ENCODE measurements at regions not wholly inside any gene's neighbourhood (a gene's known extent, or its start where the extent isn't known, plus 50 kb on each side); places are given as distances from the start of the nearest gene placed in this dataset.

DNA sequence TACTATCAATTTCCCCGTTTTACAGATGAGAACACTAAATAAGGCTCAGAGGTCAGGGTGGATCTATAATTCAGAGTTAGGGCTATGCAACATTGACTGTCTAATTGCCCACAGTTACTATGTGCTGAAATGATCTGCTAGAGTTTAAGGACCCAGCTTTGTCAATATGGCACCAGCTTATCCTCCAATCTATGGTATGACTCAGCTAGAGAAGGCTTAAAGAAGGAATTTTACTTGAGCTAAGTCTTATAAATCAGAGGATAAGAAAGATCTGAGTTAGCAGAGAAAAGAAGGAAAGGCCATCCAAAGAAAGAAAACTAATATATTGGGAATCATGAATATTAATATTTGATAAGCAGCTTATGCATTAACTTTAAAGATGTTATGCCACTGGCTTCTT is 78.1 kb downstream of the ASB9 start:
- no peak for DNase-seq

DNA sequence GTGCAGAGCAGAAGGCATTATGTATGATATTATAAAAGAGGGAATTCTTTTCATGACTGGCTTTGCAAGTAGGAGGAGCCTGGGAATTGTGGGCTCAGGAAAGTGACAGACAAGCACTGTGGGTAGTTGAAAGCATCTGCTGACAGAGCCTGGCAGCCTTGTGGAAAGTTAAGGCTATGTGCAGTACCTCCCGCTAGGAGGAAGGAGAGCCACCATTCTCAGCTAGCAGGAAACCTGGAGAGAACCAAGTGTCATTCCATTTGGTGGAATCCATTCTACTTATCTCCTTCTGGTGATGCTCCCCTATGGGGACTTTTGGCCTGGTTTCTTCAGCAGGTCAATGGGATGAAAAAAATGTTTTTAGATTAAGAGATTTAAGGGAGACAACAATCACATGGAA is 81.8 kb downstream of the ASB9 start:
- no peak for DNase-seq

DNA sequence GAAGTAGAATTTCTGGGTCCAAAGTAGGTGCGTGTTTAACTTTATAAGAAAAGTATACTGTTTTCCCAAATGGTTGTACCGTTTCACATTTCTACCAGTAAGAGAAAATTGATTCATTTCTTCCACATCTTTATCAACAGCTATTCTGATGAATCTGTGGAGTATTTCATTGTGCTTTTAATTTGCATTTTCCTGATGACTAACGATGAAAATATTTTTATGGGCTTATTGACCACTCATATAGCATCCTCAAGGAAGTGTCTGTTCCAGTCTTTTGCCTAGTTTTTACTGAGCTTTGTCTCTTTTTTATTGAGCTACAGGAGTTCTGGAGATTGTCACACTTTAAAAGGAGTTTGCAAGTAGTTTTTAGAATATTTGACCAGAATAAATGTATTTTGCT is 92.6 kb downstream of the ASB9 start:
- DNase-seq: no peak

DNA sequence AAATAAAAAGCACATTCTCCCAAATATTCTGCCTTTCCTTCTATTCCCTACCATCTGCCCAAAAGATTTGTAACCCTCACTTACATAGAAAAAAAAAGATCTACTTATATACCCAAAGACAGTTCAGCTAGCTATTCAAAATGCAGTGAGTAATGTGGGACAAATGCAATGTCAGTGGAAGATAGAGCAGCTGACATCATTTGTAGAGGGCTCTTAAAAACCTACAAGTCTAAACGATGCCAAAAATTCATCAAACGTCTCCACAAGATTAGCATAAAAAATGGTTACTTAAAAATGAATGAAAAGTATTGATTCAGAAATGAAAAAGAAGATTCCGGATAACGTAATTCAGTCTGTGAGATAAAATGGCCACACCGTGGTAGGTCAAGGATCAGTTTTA is 96.5 kb downstream of the ASB9 start:
- no peak for DNase-seq

DNA sequence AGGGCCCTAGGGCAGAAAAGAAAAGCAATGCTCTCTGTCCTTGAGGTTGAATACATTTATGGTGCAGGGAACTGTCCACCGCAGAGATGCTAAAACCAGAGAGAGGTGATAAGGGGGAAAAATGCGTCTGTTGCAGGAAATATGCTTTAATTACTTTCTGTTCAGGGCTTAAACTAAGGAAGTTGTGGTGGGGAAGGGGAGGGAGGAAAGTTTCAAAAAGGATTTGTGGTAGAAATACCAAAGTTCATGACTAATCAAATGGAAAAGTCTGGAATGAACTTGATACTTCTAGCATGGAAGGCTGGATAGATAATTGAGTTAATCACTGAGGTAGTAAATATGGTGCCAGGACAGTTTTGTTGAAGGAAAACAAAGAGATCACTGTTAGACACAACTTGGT is 99.0 kb downstream of the ASB9 start:
- DNase-seq: no peak

DNA sequence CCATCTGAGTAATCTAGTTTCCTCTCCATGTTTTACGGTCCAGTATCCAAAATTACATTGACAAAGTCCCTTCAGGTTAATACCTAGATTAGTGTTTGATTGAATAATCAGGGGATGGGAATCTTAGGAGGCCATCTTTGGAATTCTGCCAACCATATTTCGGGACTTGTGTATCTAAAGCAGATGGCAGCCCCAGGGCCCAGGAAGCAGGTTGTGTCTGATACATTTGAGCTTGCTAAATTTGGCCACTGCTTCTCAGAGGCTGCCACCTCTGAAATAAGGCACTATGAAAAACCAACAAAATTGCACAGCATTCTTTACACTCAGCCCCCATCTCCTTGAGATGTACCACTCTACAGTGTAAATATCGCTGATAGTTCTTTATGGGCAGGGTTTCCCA is 102.1 kb downstream of the ASB9 start:
- DNase-seq: no peak

DNA sequence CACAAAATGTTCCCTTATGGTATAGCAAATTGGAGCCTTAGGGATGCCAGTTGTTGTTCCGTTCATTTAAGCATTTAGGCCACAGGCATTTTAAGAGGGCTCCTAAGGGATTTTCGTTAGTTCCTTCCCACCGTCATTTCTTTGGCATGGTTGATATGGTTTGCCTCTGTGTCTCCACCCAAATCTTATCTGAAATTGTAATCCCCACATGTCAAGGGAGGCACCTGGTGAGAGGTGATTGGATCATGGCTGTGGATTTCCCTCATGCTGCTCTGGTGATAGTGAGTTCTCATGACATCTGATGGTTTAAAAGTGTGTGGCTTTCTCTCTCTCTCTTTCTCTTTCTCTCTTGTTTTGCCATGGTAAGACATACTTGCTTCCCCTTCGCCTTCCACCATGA is 104.1 kb downstream of the ASB9 start:
- no peak for DNase-seq

DNA sequence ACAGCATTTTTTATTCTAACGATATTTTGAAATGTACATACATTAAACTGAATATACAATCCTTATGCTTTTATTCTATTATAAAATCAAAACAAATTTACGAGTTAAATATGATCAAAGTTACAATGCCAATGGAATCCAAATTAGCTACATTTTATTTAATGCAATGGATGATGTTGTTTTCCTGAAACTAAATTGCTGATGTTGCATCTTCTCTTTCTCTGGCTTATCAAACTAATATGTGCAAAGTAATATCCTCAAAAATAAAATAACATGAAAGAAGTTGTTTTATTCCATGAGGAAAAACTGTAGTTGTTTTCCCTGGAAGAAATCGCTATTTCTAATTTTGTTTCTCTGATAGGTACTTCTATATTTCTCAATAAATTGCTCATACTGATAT is 106.8 kb downstream of the ASB9 start:
- no peak for DNase-seq

DNA sequence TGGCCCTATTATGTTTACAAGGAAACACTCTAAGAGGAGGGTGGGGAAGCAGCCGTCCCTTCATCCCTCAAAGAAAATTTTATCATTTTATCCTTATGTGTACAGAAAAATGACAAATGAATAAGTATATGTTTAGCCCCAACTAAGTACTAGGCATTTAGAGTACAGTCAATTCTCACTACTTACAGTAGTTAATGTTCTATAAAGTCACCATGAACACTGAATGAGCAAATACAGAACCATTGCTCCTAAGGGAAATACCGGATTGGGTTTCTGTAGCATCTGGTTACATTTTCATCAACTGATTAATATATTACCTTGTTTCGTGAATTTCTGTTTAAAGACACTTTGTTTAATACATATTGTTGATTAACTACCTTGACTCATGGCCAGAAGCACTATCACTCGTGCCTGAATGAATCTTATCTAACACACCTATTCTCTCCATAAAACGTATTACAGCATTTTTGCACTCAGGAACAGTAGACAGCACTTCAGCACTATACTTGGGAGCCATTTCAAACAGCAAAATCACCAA is 109.3 kb downstream of the ASB9 start:
- DNase-seq: no peak

DNA sequence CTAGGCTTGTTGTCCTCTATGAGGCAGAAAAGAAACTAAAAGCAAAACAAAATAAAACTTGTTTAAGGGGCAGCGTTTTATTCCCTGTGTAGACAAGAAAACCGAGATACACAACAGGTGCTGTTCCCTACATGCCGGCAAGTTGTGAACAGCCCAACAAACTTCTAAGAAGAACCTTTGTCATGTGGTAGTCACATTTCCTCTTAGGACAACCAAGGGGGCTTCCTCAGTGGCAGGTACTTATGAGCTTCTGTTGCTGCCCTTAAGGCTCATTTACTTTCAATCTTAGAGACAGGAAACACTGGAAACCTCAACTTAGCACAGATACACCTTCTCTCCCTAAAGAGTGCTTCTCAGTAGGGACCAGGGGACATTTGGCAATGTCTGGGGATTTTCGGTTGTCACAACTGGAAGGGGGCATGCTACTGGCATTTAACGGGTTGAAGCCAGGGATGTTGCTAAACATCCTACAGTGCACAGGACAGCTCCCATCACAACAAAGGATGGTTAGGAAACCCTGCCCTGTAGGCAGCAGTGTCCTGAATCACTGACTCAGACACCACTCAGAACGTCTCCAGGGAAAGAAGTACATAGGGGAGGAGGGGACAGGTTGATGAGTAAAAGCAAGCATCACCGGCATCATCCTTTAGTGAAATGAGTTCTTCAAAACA is 111.0 kb downstream of the ASB9 start:
- peak; percentile 49 for DNase-seq

DNA sequence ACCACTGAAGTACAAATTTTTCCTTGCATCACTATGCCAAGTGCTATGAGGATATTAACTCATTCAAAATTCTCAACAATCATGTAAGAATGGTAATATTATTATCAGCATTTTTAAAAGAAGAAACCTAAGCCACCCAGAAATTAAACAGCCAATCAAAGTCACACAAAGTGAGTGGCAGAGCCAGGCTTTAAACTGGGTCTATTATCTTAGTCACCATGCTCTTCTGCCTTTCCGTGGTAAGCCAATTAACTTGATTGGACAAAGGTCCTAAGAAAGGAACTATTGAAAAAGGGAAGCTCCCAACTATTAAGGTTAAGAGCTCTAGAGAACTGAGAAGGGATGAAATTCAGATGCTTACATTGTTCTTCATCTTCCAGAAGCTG is 111.5 kb downstream of the ASB9 start:
- DNase-seq: no peak

DNA sequence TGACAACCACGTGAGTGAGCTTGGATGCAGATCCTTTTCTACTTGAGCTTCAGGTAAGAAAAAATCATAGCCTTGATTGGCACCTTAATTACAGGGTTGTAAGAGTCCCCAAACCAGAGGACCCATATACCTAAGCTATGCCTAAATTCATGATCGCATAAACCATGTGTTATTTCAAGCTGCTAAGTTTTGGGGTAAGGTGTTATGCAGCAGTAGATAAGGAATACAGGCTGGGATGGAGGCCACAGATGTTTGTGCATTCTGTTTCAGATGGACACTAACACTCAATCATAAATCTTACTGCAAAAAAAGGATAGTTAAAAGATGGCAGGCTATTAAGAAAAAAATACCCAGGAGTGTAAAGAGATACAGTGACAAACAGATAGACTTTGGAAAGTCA is 112.3 kb downstream of the ASB9 start:
- no peak for DNase-seq

DNA sequence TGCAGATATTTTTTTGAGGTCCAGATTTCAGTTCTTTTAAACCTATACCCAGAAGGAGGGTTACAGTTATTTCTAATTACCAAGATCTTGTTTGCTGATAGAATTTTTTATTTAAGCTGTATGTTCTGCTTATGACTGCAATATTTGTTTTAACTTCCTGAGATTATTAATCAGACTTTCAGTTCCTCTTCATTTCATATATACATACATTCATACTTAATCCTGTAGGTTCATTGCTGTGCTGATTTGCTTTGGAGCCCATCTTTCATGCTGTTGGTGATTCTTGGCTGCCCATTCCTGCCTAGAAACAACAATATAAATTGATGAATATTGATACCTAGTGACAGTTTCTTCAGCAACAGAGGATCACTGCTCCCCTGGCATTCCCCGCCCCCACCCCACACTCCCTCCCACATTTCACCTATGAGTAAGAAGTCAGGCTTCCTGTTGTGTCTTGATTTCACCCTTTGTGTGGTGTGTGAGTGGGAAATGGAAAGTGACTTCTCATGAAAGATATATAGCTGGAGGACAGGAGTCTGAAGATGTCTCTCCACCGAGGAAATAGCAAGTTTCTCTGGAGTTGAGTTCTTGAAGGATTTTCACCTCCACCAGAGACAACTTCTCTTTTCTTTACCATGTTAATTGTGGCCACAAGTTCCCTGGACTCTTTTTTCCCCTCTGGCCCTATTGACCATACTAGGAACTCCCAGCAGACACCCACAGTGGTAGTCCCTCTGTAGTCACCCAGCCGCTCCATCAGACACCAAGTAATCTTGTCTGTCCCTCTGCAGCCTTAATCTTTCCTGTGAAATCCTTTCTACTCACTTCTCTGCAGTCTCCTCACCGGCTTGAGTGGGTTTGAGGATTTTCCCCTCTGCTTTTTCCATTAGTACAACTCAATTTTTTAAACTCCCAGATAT is 118.4 kb downstream of the ASB9 start:
- DNase-seq: peak; percentile 33

DNA sequence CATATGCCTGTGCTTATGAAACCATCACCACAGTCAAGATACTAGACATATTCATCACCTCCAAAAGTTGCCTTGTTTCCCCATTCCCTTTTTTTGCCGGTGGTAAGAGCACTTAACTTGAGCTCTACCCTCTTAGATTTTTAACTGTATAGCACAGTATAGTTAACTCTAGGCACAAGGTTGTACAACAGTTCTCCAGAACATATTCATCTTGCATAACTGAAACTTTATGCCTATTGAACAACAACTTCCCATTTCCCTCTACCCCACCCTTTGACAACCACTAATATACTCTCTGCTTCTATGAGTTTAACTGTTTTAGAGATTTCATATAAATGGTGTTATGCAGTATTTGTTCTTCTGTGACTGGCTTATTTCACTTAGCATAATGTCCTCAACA is 119.3 kb downstream of the ASB9 start:
- no peak for DNase-seq

DNA sequence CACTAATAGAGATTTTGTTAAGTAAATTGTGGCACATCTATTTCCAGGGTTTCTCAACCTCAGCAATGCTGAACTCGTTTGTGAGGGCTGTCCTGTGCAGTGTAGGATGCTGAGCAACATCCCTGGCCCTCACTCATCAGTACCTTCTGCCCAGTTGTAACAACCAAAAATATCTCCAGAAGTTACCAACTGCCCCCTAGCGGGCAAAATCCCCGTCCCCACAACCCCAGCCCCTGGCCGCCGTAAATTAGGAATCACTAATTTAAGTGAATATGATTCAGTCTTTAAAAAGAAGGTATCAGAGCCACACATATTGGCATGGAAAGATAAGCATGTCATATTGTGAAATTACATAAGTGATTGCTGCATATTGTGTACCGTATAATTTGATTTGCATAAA is 123.4 kb downstream of the ASB9 start:
- no peak for DNase-seq

DNA sequence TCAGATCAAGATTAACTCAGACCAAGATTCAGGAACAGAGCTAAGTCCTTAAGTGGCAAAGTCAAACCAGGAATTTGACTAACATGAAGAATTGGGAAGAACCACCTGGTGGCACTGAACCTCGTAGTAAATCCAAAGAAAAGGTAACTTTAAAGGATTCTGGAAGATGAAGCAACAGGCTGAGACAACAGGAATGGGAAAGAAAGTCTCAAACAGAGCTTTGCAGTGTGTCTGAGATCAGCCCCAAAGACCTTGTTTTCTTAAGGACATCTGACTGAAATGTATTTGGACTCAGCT is 126.1 kb downstream of the ASB9 start:
- no peak for DNase-seq

DNA sequence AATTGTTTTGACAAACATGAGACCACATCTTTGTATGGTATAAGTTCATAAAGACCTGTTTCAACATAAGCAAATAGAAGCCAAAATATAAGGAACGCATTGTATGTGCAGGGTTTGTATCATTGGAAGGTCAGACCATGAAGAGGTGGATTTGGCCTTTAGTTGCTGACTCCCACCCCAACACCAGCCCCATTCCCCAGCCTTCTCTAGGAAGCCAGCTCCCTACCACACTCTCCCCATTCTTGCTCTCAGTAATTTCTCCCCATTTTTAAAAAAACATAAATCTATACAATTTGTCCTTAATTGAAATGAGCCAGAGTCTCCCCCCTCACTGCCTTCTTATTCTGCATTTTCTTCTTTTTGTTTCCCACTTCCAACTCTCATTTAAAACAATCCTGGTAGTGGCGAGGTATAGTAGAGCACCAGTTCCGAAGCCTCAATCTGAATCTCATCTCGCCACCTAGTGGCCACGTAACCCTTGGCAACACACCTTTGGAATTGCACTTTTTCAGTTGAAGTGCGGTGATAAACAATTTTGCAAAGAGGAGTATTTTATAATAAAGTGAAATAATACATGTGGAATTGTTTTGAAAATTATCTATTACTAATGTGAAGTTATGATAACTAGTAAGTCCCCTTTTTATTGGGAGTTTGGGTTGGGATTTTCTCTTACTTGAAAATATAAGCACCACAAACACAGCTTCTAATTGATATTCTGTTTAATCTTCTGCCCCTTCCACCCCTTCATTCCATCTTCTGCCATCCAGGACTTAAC is 126.6 kb downstream of the ASB9 start:
- DNase-seq: peak; percentile 47

DNA sequence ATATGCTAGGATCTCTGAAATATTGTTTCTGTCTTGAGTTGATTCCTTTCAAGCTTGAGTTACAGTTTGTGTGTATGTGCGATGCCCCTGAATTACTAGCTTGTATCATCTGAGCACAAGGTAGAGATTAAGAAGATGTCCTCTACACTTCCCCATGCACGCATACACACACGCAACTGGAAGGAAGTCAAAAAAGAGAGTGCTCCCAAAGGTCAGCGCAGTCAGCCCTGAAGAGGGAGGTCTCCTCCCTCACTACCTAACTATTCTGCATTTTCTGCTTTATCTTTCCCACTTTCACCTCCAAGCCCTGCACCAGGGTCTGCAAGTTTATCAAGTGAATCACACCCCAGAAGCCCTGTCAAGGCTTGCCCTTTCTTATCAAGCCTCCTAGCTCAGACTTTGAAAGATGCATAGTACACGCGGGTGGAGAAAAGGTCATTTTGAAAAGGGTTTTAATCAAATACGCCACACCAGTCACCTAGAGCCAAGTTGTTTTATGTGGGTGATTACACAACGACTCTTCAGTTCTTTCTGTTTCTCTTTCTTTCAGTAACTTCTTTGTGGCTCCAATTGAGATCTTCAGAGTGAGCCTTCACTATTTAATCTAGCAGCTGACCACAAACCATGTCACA is 127.7 kb downstream of the ASB9 start:
- peak; percentile 19 for DNase-seq

DNA sequence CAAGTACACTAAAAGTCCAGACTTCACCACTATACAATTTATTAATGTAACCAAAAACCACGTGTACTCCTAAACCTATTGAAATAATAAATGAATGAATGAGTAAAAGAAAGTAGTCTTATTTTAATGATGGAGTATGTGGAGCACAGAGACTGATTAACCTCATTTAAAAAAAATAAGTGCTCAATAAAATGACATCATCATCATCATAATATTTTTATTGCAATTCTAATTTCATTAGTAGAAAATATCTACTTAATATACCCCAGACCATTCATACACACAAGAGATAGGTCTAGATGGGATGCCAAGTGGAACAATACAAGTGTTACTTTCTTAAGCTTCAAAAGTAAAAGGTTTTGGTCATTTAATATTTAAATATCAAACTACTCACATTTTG is 133.1 kb downstream of the ASB9 start:
- DNase-seq: no peak

DNA sequence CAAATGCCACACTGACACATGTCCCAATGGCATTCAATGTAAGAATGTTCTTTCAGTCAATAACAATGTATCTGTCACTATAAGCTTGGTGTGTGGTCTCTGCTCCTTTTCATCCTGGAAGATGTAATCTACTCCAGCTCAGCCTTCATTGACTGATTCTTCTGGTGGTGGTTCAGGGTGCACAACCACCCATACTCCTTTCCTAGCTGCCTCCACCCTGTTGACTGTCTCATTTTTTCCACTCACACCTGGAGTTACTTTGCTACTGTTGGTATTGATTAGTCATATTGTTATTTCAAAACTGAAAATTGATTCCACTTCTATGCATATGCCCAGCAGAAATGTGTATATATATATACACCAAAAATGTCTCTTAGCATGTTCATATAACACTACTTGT is 140.5 kb downstream of the ASB9 start:
- no peak for DNase-seq

DNA sequence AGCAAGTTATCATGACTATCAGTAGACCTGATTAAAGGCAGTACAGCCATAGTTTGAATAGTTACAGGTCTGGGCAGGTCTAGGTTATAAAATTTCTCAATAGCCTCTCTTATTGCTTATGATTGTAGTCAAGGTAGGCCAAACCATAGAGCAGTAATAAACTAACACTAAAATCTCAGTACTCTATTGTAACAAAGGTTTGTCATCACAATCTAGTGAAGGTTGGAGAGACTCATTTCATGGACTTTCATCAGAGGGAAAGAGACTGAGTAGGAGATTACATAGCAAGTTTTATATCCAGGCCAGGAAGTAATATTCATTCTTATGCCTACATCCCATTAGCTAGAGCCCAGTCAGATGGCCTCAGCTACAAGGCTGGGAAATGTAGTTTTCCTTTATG is 141.0 kb downstream of the ASB9 start:
- DNase-seq: no peak

DNA sequence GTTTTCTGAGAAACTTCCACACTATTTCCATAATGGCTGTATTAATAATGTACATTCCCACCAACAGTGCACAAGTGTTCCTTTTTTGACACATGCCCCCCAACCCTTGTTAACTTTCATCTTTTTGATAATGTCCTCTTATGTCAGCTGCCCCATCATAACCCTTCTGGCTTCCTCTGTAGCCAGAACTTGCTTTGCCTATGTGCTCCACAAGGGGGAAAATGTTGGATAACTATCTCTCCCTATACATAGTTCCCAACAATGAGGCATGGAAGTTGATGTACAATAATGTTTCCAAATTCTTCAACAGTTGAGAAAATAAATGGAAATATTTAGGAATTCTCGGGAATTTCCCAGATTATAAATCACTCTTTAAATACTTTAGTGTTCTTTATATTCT is 142.9 kb downstream of the ASB9 start:
- no peak for DNase-seq

DNA sequence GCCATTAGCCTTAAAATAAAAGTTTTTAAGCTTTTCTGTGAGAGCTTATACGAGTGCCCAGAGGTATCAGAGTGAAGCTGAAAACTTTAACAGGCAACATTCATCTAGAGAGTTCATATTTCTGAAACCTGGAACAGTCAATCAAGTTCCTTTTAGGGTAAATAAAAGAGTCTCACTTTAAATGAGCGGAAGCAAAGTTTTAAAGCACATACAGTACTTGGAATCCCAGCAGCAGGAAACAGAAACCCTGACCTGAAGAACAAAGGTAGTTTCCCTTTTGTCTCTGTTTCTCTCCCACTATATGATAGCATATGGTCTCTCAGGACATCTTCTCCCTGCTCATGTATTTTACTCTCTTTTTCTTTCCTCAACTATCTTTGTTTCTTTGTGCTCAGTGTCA is 153.0 kb downstream of the ASB9 start:
- DNase-seq: no peak
